CD4-positive, alpha-beta T cell treated with Interleukin-4 for 1 hour (primary cell): ENCODE measurements at regions not wholly inside any gene's neighbourhood (a gene's known extent, or its start where the extent isn't known, plus 50 kb on each side); places are given as distances from the start of the nearest gene placed in this dataset.

Source experiments
- DNase-seq, 2 donors: peaks; one replicate each; pipeline ENCODE4 v3.0.0-alpha.2; 2020 to 2022

DNA sequence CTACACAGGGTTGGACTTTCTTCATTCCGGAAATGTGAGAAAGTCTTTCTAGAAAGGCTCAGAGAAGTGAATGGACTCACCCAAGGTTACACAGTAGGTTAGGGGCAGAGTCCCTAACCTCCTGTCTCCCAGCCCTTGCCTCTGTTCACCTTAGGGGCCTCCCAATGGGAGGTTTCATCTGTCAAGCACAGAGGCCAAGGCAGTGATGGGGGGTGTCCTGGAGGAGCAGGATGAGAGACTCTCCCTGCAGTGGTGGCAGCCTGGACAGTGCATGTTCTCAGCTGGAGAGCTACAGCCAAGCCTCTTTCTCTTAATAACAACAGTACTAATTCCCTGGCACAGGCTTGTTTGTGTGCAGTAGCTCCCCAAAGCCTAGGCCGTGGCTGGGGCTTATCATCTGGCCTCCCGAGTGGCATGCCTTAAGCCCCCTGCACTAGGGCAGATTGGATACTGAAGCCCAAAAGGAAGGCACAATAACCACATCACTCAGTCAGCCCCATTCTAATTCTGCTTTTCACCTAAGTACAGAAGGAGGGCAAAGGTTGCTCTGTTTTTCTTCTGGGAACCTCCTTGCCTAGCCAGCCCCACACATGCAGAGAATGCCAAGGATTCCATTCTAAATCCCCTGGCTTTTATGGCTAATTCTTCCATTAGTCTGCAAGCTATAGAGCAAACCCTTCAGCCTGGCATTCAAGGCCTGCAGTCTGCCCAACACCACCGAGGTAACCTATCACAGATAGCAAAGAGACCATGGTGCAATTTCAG, 50.2 kb upstream of the XPA start:
- DNase-seq, result no peak

DNA sequence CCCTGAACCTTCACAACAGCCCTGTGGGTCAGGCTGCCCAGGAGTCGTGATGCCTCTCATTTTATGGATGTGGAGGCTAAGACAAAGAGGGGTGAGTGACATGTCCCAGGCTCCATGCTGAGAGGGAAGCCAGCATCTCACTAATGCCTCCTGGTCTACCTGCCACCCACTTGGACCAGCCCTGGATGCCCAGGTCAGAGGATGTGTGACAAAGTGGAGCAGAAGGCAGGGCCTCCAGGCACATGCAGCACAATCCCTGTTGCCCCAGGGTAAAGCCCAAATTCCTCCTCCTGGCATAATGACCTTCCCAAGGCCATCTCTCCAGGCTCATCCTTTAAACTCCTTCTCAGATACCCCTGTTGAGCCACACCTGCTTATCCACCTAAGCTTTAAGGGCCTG, 51.4 kb upstream of the XPA start:
- DNase-seq, result no peak

DNA sequence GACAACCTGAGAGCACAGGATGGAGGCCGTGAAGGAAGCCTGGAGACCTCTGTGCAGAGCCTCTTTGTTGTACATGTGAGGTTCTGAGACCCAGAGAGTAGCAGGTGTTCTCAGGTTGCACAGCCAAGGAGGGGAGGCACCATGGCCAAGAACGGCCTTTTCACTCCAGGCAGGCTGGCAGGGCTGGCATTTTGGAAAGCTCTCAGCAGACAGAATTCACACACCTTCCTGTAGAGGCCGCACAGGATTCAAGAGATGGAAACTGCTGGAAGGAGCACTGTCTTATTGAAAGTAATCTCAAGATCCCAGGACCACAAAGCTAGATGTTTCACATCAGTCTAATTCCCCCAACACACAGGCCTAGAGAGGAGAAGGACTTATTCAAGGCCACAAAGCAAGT, 52.8 kb upstream of the XPA start:
- no peak for DNase-seq

DNA sequence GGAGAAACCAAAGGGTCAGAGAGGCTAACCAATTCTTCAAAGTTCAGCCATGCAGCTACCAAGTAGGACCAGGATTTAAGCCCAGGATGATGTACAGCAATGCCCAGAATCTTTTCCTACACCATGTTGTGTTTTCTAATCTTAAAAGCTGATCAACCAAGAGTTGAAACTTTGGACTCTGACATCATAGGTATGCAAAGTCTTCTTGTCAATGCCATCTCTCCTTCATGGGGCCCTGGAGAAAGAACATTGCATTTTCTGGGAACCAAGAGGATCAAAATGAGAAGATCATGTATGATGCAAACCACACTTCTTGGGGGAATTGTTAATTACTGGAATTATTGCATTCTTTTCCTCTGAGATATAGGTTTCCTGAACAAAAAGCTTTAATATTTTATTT, 54.4 kb upstream of the XPA start:
- DNase-seq, result no peak

DNA sequence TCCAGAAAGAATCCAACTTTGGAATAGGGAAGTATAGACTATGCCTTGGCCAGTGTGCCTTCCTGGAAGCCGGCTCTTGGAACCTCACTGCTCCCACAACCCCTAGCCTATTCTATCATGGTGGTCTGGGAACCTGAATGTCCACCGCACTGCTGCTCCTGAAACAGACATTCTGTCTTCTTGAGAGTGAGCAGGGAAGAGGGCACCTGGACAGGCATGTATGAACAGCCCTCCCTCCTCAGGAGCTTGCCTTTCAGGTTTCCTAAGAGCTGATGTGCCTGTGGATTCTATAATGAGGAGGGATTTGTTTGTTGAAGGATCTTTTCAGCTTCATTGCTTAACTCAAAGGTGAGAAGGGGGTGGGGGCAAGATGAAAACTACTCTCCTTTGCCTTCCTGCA, 55.1 kb upstream of the XPA start:
- no peak for DNase-seq

DNA sequence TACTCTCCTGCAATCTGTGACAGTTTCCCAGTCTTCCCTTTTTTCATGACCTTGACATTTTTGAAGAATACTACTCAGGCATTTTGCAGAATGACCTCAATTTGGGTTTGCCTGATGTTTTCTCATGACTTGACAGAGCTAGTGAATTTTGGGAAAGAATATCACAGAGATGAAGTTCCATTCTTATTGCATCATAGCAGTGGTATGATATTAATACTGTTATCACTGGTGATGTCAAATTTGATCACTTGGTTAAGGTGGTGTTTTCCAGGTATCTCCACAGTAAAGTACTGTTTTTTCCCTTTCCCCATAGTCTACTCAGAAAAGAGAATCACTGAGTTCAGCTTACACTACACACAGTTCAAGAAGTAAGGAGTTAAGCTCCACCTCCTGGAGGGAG, 56.2 kb upstream of the XPA start:
- no peak for DNase-seq

DNA sequence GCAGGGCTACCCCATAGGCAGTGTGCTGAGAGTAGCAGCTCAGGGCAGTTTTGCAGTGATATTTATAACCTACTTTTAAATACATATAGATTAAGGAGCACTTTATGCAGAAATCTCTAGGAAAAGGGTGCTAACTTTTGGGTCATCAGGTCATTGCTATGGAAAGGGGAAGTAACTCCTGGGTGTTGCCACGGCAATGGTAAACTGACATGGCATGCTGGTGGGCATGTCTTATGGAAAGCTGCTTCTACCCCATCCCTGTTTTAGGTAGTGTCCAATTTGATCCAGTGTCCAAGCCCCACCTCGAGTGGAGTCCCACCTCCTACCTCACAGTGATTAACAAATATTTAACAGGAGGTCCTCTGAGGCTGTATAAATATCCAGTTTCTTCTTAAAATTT, 56.8 kb upstream of the XPA start:
- no peak for DNase-seq

DNA sequence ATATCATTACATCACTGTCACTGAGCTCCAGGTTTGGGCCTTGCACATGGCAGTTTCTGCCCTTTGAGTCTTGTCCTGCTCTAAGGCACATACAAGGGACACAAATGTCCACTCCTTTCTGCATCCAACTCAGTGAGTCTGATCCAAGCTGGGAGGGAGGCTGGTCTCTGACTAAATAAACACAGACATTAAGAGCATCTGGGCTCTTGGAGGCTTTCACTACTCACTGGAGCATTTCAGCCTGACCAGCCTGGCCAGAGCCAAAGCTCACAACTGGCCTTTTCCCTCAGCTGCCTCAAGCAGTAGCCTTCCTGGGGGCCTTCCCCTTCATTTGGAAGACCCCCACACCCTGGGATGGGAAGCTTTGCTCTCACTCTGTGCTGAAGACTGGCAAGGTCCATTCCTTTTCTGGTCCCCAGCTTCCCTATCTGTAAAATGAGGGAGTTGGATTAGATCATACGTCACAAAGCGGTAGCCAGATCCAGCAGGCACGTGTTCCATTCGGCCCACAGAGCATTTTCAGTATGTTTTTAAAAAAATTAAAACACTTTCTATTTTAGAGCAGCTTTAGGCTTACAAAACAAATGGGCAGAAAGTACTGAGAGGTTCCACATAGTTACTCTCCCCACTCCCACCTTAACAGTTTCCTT, 58.6 kb upstream of the XPA start:
- no peak for DNase-seq

DNA sequence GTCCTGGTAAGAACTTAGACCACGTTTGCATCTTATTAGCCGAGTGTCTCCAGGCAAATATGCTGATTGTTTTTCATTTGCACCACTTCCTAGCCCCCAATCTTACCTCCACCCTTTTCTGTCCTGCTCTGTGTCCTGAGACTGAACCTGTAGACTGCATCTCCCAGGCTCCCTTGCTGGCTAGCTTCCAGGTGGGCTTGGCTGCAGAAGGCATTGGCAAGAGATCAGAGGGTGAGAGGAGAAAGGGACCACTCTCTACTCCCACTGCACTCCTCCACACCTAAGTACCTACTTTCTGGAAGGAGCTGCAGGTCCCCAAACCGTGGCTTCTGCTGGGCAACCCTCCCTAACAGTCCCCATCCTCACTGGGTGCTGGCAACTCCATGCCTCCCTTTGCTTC, 59.9 kb upstream of the XPA start:
- DNase-seq, result no peak

DNA sequence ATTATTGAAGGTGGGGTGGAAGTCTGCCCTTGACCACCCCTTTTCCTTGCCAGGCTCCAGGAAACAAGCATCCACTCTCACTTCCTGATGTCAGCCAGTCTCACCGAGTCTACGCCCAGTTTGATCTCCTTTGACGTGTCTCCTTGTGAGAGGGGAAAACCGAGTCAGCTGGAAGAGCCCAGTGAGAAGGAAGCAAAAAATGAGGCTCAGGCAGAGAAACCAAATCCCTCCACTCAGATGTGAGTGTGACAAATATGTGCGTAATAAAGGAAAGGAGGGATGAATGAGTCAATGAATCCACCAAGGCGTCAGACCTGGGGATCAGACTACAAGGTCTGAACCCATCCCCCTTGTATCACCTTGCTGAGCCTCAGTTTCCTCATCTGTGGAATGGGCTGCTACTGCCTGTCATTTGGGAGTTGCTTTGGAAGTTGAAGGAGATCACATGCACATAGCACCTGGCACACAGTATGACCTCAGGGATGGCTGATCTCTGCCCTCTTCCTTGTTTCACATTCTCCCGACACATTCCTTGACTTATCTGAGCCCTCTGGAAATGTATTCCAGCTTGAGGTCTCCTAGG, 61.3 kb upstream of the XPA start:
- no peak for DNase-seq

DNA sequence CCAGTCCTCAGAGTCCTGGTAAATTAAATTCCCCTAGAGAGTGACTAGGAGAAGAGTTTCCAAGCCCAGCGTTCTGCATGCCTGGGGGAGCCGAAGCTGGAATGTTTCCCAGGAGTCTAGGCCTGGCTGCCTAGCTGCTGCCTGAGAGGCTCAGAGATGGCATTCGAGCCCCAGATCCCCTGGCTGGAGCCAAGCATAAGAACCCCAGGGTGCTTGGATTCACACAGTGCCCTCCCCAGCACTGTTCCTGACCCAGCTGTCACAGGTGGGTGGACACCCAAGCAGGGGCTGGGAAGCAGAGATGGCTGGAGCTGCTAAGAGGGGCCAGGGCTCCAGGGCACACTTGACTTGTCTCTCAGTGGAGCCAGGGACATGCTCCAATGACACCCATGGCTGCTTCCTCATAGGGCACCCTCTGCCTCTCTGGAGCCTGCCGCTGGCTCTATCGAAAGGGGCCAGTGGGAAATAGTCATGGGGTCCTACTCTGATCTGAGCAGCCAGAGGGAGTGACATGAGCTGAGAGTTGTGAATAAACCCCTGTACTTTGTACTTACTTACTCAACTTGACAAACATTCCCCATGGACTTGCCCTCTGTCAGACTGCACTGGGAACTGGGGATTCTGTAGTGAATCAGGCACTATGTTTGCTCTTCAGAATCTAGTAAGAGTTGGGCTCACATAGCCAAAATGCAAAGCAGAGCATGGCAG, 62.6 kb upstream of the XPA start:
- DNase-seq, result no peak

DNA sequence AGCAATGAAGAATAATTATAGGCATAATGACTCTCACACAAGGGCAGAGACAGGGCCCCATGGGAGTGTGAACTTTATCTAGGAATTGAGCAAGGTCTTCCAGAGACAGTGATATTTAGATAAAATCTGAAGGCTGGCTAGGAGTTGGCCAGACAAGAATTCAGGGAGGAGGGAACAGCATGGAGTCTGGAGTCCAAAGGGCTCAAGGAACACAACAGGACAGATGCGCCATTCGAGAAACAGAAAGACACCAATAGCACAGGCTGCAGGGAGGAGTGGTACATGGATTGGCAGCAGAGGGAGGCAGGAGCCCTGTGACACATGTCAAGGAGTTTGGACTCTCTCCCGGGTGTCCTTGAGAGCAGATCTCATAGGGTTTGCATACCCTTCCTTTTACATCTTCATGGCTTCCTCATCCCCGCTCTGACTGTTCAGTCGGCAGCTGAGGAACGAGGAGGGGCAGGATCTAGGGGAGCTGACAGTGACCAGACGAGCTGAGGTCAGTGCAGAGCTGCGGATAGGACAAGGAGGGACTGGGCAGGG, 64.0 kb upstream of the XPA start:
- DNase-seq, result no peak

DNA sequence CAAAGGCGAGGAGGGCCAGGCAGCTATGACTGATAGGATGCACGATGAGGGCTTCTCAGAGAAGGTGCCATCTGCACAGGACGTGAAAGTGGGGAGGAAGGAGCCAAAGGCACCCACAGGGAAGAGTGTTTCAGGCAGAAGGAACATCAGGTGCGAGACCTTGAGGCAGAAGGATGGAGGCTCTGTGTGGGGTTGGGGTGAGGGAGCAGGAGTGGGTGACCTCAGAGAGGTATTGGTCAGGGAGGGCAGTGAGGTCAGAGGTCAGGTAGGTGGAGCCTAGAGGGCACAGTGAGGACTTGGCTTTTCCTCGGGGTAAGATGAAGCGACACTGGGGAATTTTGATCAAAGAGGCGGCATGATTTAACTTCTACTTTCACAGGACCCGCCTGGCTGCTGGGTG, 64.7 kb upstream of the XPA start:
- no peak for DNase-seq

DNA sequence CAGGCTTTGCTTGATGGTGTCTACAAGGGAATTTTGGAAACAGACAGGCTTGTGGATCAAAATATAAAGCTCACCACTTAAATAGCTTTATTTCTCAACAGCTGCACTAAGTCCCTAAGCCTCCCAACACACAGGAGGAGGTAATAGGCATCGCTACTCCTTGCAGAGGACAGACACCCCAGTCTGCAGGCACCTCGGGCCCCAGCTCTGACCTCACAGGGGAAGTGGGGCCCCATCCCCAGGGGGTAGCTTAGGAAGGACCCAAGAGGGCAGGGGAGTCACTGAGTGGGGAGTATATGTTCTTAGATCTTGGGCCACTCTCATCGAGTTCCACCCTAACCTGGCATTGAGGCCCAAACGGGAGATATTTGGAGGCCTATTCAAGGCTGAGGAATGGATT, 66.7 kb upstream of the XPA start:
- DNase-seq, result no peak

DNA sequence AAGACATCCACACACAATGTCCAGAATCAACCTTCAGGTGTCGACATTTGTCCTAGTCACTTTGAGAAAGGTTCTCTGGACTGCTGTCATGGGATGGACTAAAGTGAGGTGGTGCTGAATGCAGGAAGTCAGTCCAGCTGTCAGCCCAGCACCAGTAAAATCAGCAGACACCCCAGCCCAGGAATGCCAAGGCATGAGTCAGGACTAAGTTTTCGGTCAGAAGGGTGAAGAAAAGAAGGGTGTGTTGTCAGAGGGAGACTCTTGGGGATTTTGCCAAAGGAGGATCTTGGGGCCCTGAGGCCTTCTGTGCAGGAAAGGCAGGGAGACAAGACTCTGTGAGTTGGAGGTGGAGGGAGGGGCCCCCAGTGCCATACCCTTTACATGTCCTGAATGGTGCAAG, 69.0 kb upstream of the XPA start:
- no peak for DNase-seq

DNA sequence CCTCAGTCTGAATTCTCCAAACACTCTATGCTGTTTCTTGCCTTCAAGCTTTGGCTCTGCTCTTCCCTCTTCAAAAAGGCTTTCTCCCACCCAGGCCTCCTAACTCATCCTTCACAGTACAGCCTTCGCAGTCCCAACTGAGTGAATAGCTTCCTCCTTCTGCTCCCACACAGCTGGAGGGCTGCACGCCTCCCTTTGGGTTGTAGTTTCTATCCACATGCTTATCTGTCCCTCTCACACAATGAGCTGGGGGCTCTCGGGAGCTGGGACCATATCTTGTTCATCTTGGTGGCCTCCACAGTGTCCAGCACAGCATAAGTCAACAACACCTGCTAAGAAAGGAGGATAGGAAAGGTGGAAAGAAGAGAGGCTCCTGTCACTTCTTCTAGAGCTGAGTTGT, 69.5 kb upstream of the XPA start:
- no peak for DNase-seq

DNA sequence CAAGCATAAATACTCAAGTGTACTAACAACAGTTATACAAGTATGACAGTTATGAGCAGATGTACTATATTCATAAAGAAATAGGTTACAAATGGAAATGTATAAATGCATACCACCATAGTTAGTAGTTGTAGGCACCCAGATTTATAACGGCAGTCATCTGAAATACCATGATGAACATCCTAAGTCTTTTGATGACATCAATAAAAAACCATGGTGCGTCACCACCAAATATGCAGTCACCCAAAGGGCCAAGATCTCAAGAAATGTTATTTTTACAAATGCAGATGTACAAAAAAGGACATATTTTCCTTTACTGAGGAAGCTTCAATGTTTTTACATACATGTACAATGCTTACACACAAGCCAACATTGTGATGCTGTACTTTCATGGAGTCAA, 70.8 kb upstream of the XPA start:
- DNase-seq, result no peak

DNA sequence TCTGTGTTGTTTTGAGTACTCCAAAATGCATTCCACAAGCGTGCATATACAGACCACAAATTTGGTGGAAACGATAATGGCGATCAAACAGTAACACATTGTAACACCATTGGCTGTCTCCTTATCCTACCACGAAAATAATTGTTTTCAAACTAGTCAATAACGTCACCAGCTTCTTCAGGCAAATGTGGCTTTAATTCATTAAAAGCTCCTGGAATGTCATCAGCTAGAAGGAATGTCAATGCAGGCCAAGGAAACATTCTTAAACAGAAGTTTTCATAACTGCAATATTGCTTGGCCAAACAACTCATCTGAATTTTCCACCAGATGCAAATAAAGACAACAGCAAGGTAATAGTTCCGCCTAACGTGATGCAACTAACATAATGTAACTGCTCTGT, 71.6 kb upstream of the XPA start:
- DNase-seq, result no peak

DNA sequence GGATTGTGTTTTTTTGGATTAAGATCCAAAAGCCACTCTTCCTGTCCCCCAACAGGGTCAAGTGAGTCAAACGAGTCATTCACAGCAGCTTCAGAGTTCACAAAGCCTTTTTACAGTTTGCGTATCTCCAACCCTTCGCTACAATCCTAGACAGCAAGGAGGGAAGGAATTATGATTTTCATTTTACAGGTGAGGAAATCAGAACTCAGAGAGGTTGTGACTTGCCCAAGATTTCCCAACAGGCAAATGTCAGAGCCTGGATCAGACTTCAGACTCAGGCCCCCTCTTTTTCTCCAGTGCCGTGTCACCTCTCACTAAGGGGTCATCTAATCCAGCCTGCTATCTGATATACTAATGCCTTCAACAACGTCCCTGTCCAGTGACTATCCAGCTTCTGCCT, 72.1 kb upstream of the XPA start:
- no peak for DNase-seq

DNA sequence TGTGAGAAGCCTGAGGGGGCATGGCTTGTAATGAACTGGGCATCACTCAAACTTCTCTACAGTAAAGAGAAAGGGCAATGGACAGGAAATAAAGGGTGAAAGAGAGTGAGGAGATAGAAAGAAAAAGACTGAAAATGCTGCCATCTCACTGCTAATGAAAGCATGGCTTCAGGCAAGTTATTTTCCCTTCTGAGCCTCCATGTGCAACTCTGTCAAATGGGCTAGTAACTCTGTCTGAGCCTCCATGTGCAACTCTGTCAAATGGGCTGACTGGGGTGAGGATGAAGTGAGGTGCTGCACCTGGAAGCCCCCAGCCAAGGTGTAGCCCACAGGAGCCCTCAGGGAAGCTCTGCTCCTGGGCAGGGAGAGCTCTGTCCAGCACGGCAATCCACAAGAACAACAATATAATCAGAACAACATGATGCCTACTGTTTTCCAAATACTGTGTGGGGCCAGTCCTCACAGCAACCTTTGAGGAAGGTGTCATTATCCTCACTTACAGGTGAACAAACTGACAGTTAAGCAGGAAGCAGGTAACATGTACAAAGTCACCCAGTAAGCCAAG, 73.8 kb upstream of the XPA start:
- DNase-seq, result no peak

DNA sequence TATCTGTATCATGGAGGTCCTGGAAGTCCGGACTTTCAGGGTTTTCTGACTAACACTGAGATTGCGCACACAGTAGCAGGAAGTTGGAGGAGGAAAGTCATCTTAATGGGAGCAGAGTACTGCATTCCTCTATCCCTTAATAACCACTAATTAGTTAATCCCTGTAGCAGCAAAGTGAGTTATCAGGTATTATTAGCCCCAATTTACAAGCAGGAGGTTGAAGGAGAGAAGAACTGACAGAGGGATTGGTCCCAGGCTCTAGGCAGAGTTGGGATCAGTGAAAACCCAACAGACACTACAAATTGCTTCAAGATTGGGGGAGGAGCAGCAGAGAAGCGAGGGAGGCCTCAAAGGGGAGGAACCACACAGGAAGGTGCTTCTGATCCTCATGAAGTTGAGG, 74.5 kb upstream of the XPA start:
- no peak for DNase-seq

DNA sequence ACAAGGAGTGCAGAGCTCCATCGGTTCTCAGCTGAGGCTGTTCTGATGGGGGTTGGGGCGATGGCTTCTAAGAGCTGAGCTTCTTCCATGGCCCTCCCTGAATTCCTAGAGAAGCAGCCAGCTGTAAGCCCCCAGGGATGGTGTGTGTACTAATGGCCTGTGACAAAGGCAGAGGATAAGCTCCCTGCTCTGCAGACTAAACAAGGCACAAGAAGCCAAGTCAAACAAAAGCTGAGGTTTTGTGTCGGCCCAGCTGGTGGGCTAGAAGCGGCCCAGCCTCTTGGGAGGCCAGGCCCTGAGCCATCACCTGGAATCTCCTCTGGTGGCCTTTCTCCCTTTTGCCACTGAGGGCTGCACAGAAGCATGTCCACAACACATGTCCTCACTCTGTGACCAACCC, 75.0 kb upstream of the XPA start:
- no peak for DNase-seq

DNA sequence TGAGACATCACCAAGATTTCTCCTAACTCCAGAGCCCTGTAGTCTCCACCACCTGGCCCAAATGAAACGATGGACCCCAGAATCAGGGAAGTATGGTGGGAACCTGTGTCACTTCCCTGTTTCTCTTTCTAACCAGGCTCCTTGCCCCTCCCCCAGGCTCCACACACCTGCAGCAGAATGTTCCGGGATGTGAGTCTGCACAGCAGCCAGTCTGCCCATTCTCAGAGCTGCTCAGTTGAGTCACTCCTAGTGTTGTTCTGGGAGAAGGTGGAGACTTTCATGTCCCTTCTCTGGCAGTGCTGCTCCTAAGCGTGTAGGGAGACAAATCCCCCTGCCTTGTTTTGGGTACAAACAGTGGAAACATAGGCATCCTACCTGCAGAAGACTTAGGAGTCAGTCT, 76.0 kb upstream of the XPA start:
- no peak for DNase-seq

DNA sequence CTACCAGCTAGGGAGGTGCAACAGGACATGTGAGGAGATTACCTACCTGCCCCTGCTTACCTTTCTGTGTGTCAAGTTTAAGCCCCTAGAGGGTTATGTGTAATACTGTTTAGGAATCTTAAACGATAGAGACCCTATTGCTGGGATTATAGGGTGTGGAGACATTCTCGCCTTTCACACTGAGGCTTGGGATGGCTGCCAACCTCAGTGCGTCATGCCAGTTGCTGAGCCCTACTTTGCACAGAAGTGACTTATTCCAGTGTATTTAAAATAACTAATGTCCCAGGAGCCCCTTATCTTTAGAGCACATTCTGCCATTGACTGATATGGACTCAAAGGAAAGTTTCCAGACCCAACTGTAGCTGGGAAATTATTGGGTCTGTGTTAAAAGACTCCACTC, 76.6 kb upstream of the XPA start:
- no peak for DNase-seq
